Activated CD4-positive, alpha-beta T cell treated with anti-CD3 and anti-CD28 coated beads, Interleukin-2, amount 50 U/mL, for 48 hours (primary cell): ENCODE measurements at regions not wholly inside any gene's neighbourhood (a gene's known extent, or its start where the extent isn't known, plus 50 kb on each side); places are given as distances from the start of the nearest gene placed in this dataset.

Experiments used
- DNase-seq, 2 experiments: peaks; one replicate each; pipeline ENCODE4 v3.0.0-alpha.2; 2020

GRCh38 chr6:44642349-44642748 lies 254.8 kb downstream of the CDC5L start:
- DNase-seq = peak in 1 of 2 experiments; percentile 22

- peak; percentile 60 to 73 for DNase-seq
These were observed 255.5 kb downstream of the CDC5L start for GRCh38 chr6:44642870-44643522.

GRCh38 chr6:44645276-44645675 lies 257.8 kb downstream of the CDC5L start:
- no peak for DNase-seq

- DNase-seq = no peak
These were observed 258.8 kb downstream of the CDC5L start for GRCh38 chr6:44646355-44646754.

GRCh38 chr6:44649365-44650025 lies 262.0 kb downstream of the CDC5L start:
- no peak for DNase-seq

GRCh38 chr6:44650495-44650894 lies 263.0 kb downstream of the CDC5L start:
- DNase-seq = no peak

GRCh38 chr6:44650947-44651346 lies 263.4 kb downstream of the CDC5L start:
- DNase-seq = no peak

- DNase-seq = no peak
These were observed 264.1 kb downstream of the CDC5L start for GRCh38 chr6:44651604-44652003.

- DNase-seq = no peak
These were observed 265.0 kb downstream of the CDC5L start for GRCh38 chr6:44652547-44652946.

- DNase-seq = no peak
These were observed 265.6 kb downstream of the CDC5L start for GRCh38 chr6:44653091-44653490.

GRCh38 chr6:44653761-44654218 lies 266.3 kb downstream of the CDC5L start:
- no peak for DNase-seq

- DNase-seq = peak; percentile 81 to 85
These were observed 268.2 kb downstream of the CDC5L start for GRCh38 chr6:44655412-44656342.

- no peak for DNase-seq
These were observed 269.2 kb downstream of the CDC5L start for GRCh38 chr6:44656691-44657090.

- DNase-seq = no peak
These were observed 269.8 kb downstream of the CDC5L start for GRCh38 chr6:44657206-44657819.

- DNase-seq = no peak
These were observed 271.1 kb downstream of the CDC5L start for GRCh38 chr6:44658571-44658970.

- DNase-seq = no peak
These were observed 272.2 kb downstream of the CDC5L start for GRCh38 chr6:44659726-44660125.

- DNase-seq = no peak
These were observed 273.2 kb downstream of the CDC5L start for GRCh38 chr6:44660561-44661220.

- DNase-seq = no peak
These were observed 273.9 kb downstream of the CDC5L start for GRCh38 chr6:44661221-44662008.

GRCh38 chr6:44662461-44663121 lies 275.1 kb downstream of the CDC5L start:
- DNase-seq = no peak

GRCh38 chr6:44663860-44664634 lies 276.5 kb downstream of the CDC5L start:
- DNase-seq = no peak
